HCT116 (cell line): ENCODE measurements at regions not wholly inside any gene's neighbourhood (a gene's known extent, or its start where the extent isn't known, plus 50 kb on each side); places are given as distances from the start of the nearest gene placed in this dataset.

Experiments used
- CEBPB ChIP-seq: IDR thresholded peaks from 2 replicates; pipeline ENCODE4 v1.6.1; 2012; ENCODE audit warnings: low read depth
- EZH2 ChIP-seq: fragments of 200-600 bp; sonication (generic); IDR thresholded peaks from 2 replicates; pipeline ENCODE4 v1.6.1; 2017; ENCODE audit warnings: antibody characterized with exemption, mixed run types
- EZH2phosphoT487 ChIP-seq: fragments of 200-600 bp; IDR thresholded peaks from 2 replicates; pipeline ENCODE4 v1.6.1; 2018; ENCODE audit warnings: antibody characterized with exemption, borderline replicate concordance
- POLR2A ChIP-seq: IDR thresholded peaks from 2 replicates; pipeline ENCODE4 v1.7.0; 2011; ENCODE audit warnings: borderline replicate concordance; ENCODE audit not compliant: insufficient read depth, insufficient read length; ENCODE audit errors: extremely low read depth
- RAD21 ChIP-seq: IDR thresholded peaks from 2 replicates; pipeline ENCODE4 v1.6.1; 2012; ENCODE audit warnings: low read depth, mild to moderate bottlenecking
- SIN3A ChIP-seq: IDR thresholded peaks from 2 replicates; pipeline ENCODE4 v1.6.1; 2012; ENCODE audit warnings: low read depth
- TF ChIP-seq, protein P1 (sequence below), 3 experiments: fragments of 200-600 bp in 1 of 3; sonication (generic) in 1 of 3; IDR thresholded peaks in 2 of 3; conservative IDR thresholded peaks in 1 of 3; 2 replicates each; pipeline ENCODE4 v1.5.1; 2012 to 2017; ENCODE audit warnings: low read depth in 2 of 3, low read length in 2 of 3, antibody characterized with exemption in 1 of 3, borderline replicate concordance in 1 of 3, control low read depth in 1 of 3, mild to moderate bottlenecking in 1 of 3, mixed read lengths in 1 of 3, mixed run types in 1 of 3, moderate library complexity in 1 of 3; ENCODE audit not compliant: insufficient read depth in 1 of 3
- TF ChIP-seq, protein P2 (sequence below): IDR thresholded peaks from 2 replicates; pipeline ENCODE4 v1.6.1; 2012

DNA sequence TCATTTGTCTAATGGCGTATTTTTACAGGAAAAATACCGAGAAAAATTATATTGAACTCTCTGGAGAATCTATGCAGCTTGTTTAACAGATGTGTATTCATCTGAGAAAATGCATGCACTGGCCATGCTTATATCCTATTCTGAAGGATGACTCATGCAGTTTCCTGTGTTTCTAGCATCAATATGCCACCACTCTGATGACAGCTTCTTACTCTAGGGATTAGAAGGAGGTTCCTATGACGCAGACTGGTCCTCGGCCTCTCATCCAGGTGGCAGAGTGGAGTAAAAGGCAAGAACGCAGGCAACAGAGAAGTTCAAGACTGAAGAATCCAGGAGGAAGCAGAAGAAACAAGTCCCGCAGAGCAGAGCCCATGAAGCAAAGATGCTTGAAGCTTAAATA, 910.0 kb upstream of the ROBO1 start:
- TF ChIP-seq EZH2 (no peak), CEBPB (no peak), POLR2A (no peak), SIN3A (no peak), EZH2phosphoT487 (no peak), RAD21 (no peak)
- TF ChIP-seq, protein P1, sequence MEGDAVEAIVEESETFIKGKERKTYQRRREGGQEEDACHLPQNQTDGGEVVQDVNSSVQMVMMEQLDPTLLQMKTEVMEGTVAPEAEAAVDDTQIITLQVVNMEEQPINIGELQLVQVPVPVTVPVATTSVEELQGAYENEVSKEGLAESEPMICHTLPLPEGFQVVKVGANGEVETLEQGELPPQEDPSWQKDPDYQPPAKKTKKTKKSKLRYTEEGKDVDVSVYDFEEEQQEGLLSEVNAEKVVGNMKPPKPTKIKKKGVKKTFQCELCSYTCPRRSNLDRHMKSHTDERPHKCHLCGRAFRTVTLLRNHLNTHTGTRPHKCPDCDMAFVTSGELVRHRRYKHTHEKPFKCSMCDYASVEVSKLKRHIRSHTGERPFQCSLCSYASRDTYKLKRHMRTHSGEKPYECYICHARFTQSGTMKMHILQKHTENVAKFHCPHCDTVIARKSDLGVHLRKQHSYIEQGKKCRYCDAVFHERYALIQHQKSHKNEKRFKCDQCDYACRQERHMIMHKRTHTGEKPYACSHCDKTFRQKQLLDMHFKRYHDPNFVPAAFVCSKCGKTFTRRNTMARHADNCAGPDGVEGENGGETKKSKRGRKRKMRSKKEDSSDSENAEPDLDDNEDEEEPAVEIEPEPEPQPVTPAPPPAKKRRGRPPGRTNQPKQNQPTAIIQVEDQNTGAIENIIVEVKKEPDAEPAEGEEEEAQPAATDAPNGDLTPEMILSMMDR (IDR thresholded peaks at IDR 0.05 in 2 of 3, conservative IDR thresholded peaks at IDR 0.05 in 1 of 3; ENCODE audit: borderline replicate concordance in 1 of 3, insufficient read depth in 1 of 3, low read depth in 2 of 3, low read length in 2 of 3): no peak
- TF ChIP-seq, protein P2, sequence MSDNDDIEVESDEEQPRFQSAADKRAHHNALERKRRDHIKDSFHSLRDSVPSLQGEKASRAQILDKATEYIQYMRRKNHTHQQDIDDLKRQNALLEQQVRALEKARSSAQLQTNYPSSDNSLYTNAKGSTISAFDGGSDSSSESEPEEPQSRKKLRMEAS: no peak
